HG02798 (cell line): ENCODE measurements at regions not wholly inside any gene's neighbourhood (a gene's known extent, or its start where the extent isn't known, plus 50 kb on each side); places are given as distances from the start of the nearest gene placed in this dataset.
"Not testable (repeated sequence)": the region's sequence is repeated elsewhere in the genome, so short reads cannot be mapped to it uniquely, and the experiment has no call there.

Experiments used
- ATAC-seq: cut with Tn5 transposase; IDR thresholded peaks from one replicate; pipeline ENCODE4 v1.9.1; 2021; ENCODE audit warnings: mild to moderate bottlenecking; ENCODE audit not compliant: unreplicated experiment, poor library complexity

GRCh38 chr7:49433794-49434193 is 339.6 kb upstream of the VWC2 start:
- no peak for ATAC-seq

GRCh38 chr7:49434846-49435245 is 338.6 kb upstream of the VWC2 start:
- no peak for ATAC-seq

DNA sequence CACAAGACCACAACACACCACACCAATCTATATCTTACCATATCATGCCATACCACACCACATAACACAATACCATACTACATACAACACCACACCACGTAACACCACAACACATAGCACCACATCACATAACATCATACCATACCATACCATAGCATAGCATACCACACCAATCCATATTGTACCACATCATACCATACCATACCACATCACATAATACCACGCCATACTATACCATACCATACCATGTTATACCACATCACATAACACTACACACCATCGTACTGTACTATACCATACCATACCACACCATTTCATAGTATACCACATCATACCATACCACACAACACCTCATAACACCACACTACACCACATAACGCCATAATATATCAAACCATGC is 335.2 kb upstream of the VWC2 start:
- no peak for ATAC-seq

GRCh38 chr7:49443515-49443914 is 329.9 kb upstream of the VWC2 start:
- no peak for ATAC-seq

DNA sequence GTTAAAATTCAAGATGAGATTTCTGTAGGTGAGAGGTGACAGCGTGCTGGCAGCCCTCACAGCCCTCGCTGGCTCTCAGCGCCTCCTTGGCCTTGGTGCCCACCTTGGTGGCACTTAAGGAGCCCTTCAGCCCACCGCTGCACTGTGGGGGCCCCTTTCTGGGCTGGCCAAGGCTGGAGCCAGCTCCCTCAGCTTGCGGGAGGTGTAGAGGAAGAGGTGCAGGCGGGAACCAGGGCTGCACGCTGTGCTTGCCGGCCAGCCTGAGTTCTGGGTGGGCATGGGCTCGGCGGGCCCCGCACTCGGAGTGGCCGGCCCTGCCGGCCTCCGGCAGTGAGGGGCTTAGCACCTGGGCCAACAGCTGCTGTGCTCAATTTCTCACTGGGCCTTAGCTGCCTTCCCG is 320.0 kb upstream of the VWC2 start:
- ATAC-seq = no peak

- ATAC-seq = no peak
Measured at GRCh38 chr7:49479441-49479840, 294.0 kb upstream of the VWC2 start.

DNA sequence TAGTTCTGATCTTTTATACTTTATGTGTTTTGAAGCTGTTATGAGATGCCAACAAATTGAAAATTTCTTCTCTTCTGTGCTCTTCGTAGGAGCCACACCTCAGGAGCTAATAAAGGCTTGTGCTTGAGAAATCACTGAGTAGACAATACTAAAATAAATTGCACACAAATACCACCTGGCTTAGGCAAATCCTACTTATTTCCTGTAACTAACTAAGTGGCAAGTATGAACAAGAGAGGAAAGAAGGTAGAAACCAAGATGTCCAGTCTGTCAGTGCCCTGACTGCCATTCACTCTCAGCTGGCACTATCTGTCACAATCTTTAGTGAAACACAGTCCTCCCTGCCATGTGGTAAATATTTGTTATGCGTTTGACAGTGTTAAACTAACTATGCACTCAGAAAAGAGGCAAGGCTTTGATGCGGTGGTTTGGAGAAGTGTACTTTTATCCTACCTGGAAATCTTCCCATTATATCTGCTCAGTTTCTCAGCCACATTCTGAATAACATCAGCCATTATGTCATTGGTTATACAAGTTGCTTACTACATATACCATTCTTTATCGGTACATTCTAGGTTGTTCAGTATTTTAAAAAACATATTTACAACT is 293.4 kb upstream of the VWC2 start:
- ATAC-seq = no peak

GRCh38 chr7:49481075-49481474 is 292.4 kb upstream of the VWC2 start:
- ATAC-seq = no peak

- ATAC-seq = peak; percentile 74
Measured at GRCh38 chr7:49483142-49483541, 290.3 kb upstream of the VWC2 start.

GRCh38 chr7:49486974-49487829 is 286.2 kb upstream of the VWC2 start:
- no peak for ATAC-seq

- no peak for ATAC-seq
Measured at GRCh38 chr7:49487830-49488140, 285.7 kb upstream of the VWC2 start.

DNA sequence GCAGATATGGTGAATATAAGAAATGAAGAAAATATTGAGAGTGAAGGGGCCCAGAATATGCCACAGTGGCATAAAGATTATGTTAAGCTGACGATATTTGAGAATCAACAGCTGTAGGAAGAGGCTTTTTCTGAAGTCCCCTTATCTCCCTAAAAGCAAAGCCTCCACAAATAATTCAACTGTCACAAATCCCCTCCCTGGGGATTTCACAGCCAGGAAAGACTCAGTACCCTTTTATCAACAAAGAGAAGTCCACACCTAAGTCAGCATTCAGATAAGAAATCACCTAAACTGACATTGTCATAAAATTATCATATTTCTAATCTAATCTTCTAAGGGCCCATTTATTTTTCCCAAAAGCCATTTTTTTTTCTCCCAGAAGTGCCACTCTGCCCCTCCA is 284.9 kb upstream of the VWC2 start:
- no peak for ATAC-seq

- peak; percentile 44 for ATAC-seq
Measured at GRCh38 chr7:49497471-49497870, 276.0 kb upstream of the VWC2 start.

GRCh38 chr7:49500741-49501140 is 272.7 kb upstream of the VWC2 start:
- ATAC-seq = no peak

- not testable (repeated sequence) for ATAC-seq
Measured at GRCh38 chr7:49507206-49507605, 266.2 kb upstream of the VWC2 start.

- ATAC-seq = no peak
Measured at GRCh38 chr7:49513911-49514310, 259.5 kb upstream of the VWC2 start.

GRCh38 chr7:49520951-49521350 is 252.5 kb upstream of the VWC2 start:
- ATAC-seq = no peak

GRCh38 chr7:49522111-49522510 is 251.3 kb upstream of the VWC2 start:
- ATAC-seq = no peak

- ATAC-seq = no peak
Measured at GRCh38 chr7:49523870-49524269, 249.6 kb upstream of the VWC2 start.

DNA sequence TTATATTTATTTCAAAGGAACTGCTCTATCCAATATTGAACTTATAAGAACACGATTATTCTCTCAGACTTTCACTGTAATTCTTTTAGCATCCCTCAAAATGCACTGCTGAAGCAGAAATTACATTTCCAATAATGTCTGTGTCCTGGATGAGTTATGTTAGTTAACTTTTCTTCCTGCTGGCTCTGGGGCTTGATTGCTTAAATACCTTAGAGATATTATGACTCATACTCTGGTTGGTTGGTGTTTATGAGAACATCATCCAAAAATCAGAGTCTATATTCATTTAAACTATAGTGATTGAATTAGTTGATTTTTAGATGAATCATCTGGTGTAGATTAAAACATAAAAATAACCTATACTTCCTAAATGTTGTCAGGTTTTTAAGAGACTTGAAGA is 246.3 kb upstream of the VWC2 start:
- ATAC-seq = no peak

DNA sequence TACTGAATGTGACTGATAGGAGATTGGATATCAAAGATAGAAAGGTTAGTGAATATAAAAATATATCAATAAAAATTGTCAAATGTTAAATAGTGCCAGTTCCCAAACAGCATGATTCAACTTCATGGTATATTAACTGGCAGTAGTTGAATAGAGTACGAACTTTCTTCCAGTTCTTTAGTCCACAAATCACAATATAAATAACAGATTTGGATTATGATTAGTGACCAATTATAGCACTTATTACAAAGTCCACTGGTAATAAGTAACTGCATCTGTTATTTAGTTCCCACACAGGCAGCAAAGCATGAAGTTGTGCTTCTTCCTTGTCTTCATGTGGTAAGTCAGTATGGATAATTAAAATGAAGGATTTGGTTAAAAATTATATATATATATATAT is 243.0 kb upstream of the VWC2 start:
- no peak for ATAC-seq

GRCh38 chr7:49563693-49564378 is 209.6 kb upstream of the VWC2 start:
- peak; percentile 32 for ATAC-seq
